HFF-Myc (cell line): ENCODE measurements at regions not wholly inside any gene's neighbourhood (a gene's known extent, or its start where the extent isn't known, plus 50 kb on each side); places are given as distances from the start of the nearest gene placed in this dataset.

ENCODE experiments used
- DNase-seq: peaks from one replicate; pipeline ENCODE4 v3.0.0-alpha.2; 2011; ENCODE audit warnings: low read depth; ENCODE audit errors: extremely low read depth
- H3K4me3 ChIP-seq: replicated peaks from 2 replicates; pipeline ENCODE4 v1.5.1; 2011; ENCODE audit warnings: low read depth, mild to moderate bottlenecking, control low read depth, low read length
- TF ChIP-seq, protein P1 (sequence below): IDR thresholded peaks from 2 replicates; pipeline ENCODE4 v1.5.1; 2012; ENCODE audit warnings: mild to moderate bottlenecking, low read depth, low read length, control low read depth; ENCODE audit errors: missing control alignments

- H3K4me3 ChIP-seq, result no peak overlapping the region
- no peak for DNase-seq
- TF ChIP-seq, protein P1, sequence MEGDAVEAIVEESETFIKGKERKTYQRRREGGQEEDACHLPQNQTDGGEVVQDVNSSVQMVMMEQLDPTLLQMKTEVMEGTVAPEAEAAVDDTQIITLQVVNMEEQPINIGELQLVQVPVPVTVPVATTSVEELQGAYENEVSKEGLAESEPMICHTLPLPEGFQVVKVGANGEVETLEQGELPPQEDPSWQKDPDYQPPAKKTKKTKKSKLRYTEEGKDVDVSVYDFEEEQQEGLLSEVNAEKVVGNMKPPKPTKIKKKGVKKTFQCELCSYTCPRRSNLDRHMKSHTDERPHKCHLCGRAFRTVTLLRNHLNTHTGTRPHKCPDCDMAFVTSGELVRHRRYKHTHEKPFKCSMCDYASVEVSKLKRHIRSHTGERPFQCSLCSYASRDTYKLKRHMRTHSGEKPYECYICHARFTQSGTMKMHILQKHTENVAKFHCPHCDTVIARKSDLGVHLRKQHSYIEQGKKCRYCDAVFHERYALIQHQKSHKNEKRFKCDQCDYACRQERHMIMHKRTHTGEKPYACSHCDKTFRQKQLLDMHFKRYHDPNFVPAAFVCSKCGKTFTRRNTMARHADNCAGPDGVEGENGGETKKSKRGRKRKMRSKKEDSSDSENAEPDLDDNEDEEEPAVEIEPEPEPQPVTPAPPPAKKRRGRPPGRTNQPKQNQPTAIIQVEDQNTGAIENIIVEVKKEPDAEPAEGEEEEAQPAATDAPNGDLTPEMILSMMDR, result no peak
Observed at GRCh38 chr9:23194281-23194680, 631.8 kb downstream of the ELAVL2 start.

- no peak for DNase-seq
- TF ChIP-seq, protein P1, result no peak
- H3K4me3 ChIP-seq, result no peak overlapping the region
Observed at GRCh38 chr9:23215688-23216087, 610.4 kb downstream of the ELAVL2 start.

DNA sequence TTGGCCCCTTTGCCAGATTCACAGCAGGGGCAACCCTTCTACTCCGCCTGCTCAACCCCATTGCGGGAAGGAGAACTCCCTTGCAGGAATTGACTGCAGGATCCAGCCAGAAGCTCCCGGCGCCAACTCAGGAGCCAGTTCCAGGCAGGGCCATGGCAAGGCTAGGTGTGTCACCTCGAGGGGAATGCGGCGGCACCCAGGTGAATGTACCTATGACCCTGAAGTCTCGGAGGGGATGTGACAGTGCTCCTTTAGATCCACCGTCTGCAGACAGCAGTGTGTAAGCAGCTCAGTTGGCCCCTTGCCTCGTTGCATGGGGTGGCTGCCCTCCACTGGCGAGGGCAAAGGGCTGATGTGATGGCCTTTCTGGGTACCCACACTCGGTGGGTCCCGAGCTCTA is 606.6 kb downstream of the ELAVL2 start:
- DNase-seq, result no peak
- H3K4me3 ChIP-seq, result no peak overlapping the region
- TF ChIP-seq, protein P1, result no peak

GRCh38 chr9:23220171-23220570 is 605.9 kb downstream of the ELAVL2 start:
- no peak for DNase-seq
- TF ChIP-seq, protein P1, result no peak
- H3K4me3 ChIP-seq, result no peak overlapping the region

- TF ChIP-seq, protein P1, result no peak
- DNase-seq, result no peak
- no peak overlapping the region for H3K4me3 ChIP-seq
Observed at GRCh38 chr9:23220957-23221356, 605.1 kb downstream of the ELAVL2 start.

- TF ChIP-seq, protein P1, result no peak
- no peak overlapping the region for H3K4me3 ChIP-seq
- no peak for DNase-seq
Observed at GRCh38 chr9:23229890-23230317, 596.1 kb downstream of the ELAVL2 start.

DNA sequence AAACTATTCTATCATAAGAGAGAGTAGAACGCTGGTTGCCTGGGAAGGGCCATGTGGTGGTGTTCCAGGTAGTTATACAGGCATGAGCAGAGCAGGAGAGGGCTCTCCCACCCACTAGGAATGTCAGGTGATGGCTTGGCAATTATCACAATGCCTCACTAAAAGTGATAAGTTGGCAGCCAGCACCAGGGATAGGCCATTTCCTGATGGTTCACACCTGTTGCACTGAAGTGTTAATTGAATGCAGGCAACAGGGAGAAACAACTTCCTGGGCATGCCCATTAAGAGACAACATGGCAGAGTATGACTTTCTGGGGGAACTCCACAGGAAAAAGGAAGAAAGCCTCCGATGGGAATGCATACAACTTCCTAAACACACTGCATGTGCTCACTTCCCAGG is 593.2 kb downstream of the ELAVL2 start:
- TF ChIP-seq, protein P1, result no peak
- no peak for DNase-seq
- H3K4me3 ChIP-seq, result no peak overlapping the region
